ENCODE measurements at regions not wholly inside any gene's neighbourhood (a gene's known extent, or its start where the extent isn't known, plus 50 kb on each side); places are given as distances from the start of the nearest gene placed in this dataset.
A peak's percentile ranks its signal among the peaks of the same experiment; 100 is the strongest.

DNA sequence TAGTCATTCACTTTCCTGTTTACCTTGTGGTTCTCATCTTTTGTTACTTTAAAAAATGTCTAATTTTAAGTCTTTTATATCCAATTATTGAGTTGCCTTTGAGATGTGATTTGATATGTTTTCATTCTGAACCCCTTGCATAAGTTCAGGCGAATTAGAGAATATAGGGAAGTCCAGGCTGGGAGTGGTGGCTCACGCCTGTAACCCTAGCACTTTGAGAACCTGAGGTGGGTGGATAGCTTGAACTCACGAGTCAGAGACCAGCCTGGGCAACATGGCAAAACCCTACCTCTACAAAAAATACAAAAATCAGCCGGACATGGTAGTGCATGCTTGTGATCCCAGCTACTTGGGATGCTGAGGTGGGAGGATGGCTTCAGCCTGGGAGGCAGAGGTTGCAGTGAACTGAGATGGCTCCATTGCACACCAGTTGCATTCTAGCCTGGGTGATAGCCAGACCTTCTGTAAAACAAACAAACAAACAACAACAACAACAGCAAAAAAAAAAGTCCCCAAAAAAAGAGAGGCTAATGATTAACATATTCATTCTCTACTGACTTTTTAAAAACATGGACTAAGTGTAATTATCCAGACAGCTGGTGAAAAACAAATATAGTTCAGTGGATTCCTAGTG, 451.1 kb upstream of the RGS6 start:
- POLR2A ChIA-PET (ENCODE audit: partially characterized antibody) = no interaction called here
- Histone ChIP-seq H3K9me3 (ENCODE audit: control insufficient read depth in 1 of 2, low read length in 2 of 2) (no peaks in the 10 kb centered on the region), H3K36me3 (ENCODE audit: insufficient read depth, low read length) (no peaks in the 10 kb centered on the region), H3K27me3 (ENCODE audit: insufficient read depth, low read length) (no peaks in the 10 kb centered on the region), H3K4me3 (ENCODE audit: low read length in 2 of 2) (no peak overlapping the region), H3K4me1 (ENCODE audit: insufficient read depth, low read length) (no peaks in the 10 kb centered on the region), H3K27ac (ENCODE audit: low read depth, low read length) (no peak overlapping the region)
- peak overlapping the region in 1 of 7 donors; percentile 12 for H3K27ac Mint-ChIP-seq
- no peak for DNase-seq
- peaks cover 9 to 22% of the 10 kb centered on the region in 2 donors for H3K36me3 Mint-ChIP-seq
- peaks cover 11 to 30% (median 18%) of the 10 kb centered on the region in 4 donors for H3K4me1 Mint-ChIP-seq
- CTCF ChIA-PET (ENCODE audit: partially characterized antibody) = interaction anchor here (1.8 kb wide), 1 partner anchor 10 kb away, joined by 4 read pairs; no protein-coding TSS in a partner anchor
- no peak overlapping the region for H3K4me3 Mint-ChIP-seq
- no peaks in the 10 kb centered on the region for H3K9me3 Mint-ChIP-seq
- intact Hi-C loops (cut with micrococcal nuclease) = no loop called here
- no peaks in the 10 kb centered on the region for H3K27me3 Mint-ChIP-seq

DNA sequence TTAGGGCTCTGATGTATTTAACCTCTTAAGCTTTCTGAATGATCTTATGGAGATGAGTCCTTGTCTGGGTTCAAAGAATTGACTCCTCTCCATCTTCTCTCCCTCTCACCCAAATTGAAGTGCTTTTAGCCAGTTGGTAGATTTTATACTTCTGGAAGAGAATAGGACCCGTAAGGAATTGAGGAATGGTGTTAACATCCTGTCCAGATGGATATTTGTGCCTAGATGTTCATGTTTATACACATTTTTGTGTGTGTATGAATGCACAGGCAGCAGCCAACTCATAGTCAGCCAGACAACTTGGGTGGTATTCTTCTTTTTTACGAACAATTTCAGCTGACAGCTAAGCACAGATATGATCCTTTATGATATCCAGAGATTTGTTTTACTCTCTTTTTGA, 449.6 kb upstream of the RGS6 start:
- Mint-ChIP-seq H3K4me3 (no peak overlapping the region), H3K27me3 (no peaks in the 10 kb centered on the region), H3K9me3 (no peaks in the 10 kb centered on the region), H3K27ac (no peak overlapping the region), H3K4me1 (peaks cover 15 to 32% (median 21%) of the 10 kb centered on the region in 4 donors), H3K36me3 (peaks cover 13 to 21% of the 10 kb centered on the region in 2 donors)
- POLR2A ChIA-PET (ENCODE audit: partially characterized antibody) = no interaction called here
- CTCF ChIA-PET (ENCODE audit: partially characterized antibody) = interaction anchor here (1.8 kb wide), 1 partner anchor 8 kb away, joined by 4 read pairs; no protein-coding TSS in a partner anchor
- Histone ChIP-seq H3K4me3 (ENCODE audit: low read length in 2 of 2) (no peak overlapping the region), H3K27me3 (ENCODE audit: insufficient read depth, low read length) (no peaks in the 10 kb centered on the region), H3K9me3 (ENCODE audit: control insufficient read depth in 1 of 2, low read length in 2 of 2) (no peaks in the 10 kb centered on the region), H3K4me1 (ENCODE audit: insufficient read depth, low read length) (no peaks in the 10 kb centered on the region), H3K27ac (ENCODE audit: low read depth, low read length) (no peak overlapping the region), H3K36me3 (ENCODE audit: insufficient read depth, low read length) (no peaks in the 10 kb centered on the region)
- no peak for DNase-seq
- intact Hi-C loops (cut with micrococcal nuclease) = no loop called here

GRCh38 chr14:71483154-71483553, 449.1 kb upstream of the RGS6 start:
- ChIA-PET POLR2A (ENCODE audit: partially characterized antibody) (no interaction called here), CTCF (ENCODE audit: partially characterized antibody) (no interaction called here)
- no peak overlapping the region for H3K27ac ChIP-seq (ENCODE audit: low read depth, low read length)
- H3K36me3 ChIP-seq (ENCODE audit: insufficient read depth, low read length) = no peaks in the 10 kb centered on the region
- no peak for DNase-seq
- H3K4me3 ChIP-seq (ENCODE audit: low read length in 2 of 2) = no peak overlapping the region
- H3K27me3 ChIP-seq (ENCODE audit: insufficient read depth, low read length) = no peaks in the 10 kb centered on the region
- H3K27ac Mint-ChIP-seq = no peak overlapping the region
- no peaks in the 10 kb centered on the region for H3K27me3 Mint-ChIP-seq
- intact Hi-C loops (cut with micrococcal nuclease) = no loop called here
- H3K9me3 Mint-ChIP-seq = no peaks in the 10 kb centered on the region
- H3K4me1 ChIP-seq (ENCODE audit: insufficient read depth, low read length) = no peaks in the 10 kb centered on the region
- no peaks in the 10 kb centered on the region for H3K9me3 ChIP-seq (ENCODE audit: control insufficient read depth in 1 of 2, low read length in 2 of 2)
- H3K36me3 Mint-ChIP-seq = peaks cover 13 to 20% of the 10 kb centered on the region in 2 donors
- H3K4me1 Mint-ChIP-seq = peaks cover 15 to 30% (median 20%) of the 10 kb centered on the region in 4 donors
- no peak overlapping the region for H3K4me3 Mint-ChIP-seq

GRCh38 chr14:71485833-71486232, 446.4 kb upstream of the RGS6 start:
- no peak overlapping the region for H3K4me3 Mint-ChIP-seq
- H3K4me1 ChIP-seq (ENCODE audit: insufficient read depth, low read length) = no peaks in the 10 kb centered on the region
- CTCF ChIA-PET (ENCODE audit: partially characterized antibody) = no interaction called here

GRCh38 chr14:71486279-71486678, 445.9 kb upstream of the RGS6 start:
- no peaks in the 10 kb centered on the region for H3K27me3 ChIP-seq (ENCODE audit: insufficient read depth, low read length)
- Mint-ChIP-seq H3K4me1 (peaks cover 11 to 19% (median 12%) of the 10 kb centered on the region in 4 donors), H3K4me3 (no peak overlapping the region), H3K36me3 (peaks cover 15 to 20% of the 10 kb centered on the region in 2 donors), H3K9me3 (no peaks in the 10 kb centered on the region), H3K27me3 (no peaks in the 10 kb centered on the region), H3K27ac (peak overlapping the region in 1 of 7 donors; percentile 31)
- no peaks in the 10 kb centered on the region for H3K9me3 ChIP-seq (ENCODE audit: control insufficient read depth in 1 of 2, low read length in 2 of 2)
- no peak overlapping the region for H3K27ac ChIP-seq (ENCODE audit: low read depth, low read length)
- ChIA-PET POLR2A (ENCODE audit: partially characterized antibody) (no interaction called here), CTCF (ENCODE audit: partially characterized antibody) (no interaction called here)
- H3K4me3 ChIP-seq (ENCODE audit: low read length in 2 of 2) = no peak overlapping the region
- intact Hi-C loops (cut with micrococcal nuclease) = no loop called here
- no peaks in the 10 kb centered on the region for H3K4me1 ChIP-seq (ENCODE audit: insufficient read depth, low read length)
- H3K36me3 ChIP-seq (ENCODE audit: insufficient read depth, low read length) = no peaks in the 10 kb centered on the region
- no peak for DNase-seq

More at GRCh38 chr14:71485833-71486232, 446.4 kb upstream of the RGS6 start:
- no peak for DNase-seq
- H3K9me3 Mint-ChIP-seq = no peaks in the 10 kb centered on the region
- Histone ChIP-seq H3K4me3 (ENCODE audit: low read length in 2 of 2) (no peak overlapping the region), H3K27ac (ENCODE audit: low read depth, low read length) (no peak overlapping the region), H3K27me3 (ENCODE audit: insufficient read depth, low read length) (no peaks in the 10 kb centered on the region), H3K9me3 (ENCODE audit: control insufficient read depth in 1 of 2, low read length in 2 of 2) (no peaks in the 10 kb centered on the region), H3K36me3 (ENCODE audit: insufficient read depth, low read length) (no peaks in the 10 kb centered on the region)
- H3K27ac Mint-ChIP-seq = peak overlapping the region in 1 of 7 donors; percentile 62
- intact Hi-C loops (cut with micrococcal nuclease) = no loop called here
- POLR2A ChIA-PET (ENCODE audit: partially characterized antibody) = no interaction called here
- peaks cover 13 to 20% of the 10 kb centered on the region in 2 donors for H3K36me3 Mint-ChIP-seq
- peaks cover 11 to 19% (median 12%) of the 10 kb centered on the region in 4 donors for H3K4me1 Mint-ChIP-seq
- H3K27me3 Mint-ChIP-seq = no peaks in the 10 kb centered on the region

GRCh38 chr14:71487449-71487848, 444.8 kb upstream of the RGS6 start:
- DNase-seq = no peak
- Mint-ChIP-seq H3K9me3 (no peaks in the 10 kb centered on the region), H3K27me3 (no peaks in the 10 kb centered on the region), H3K27ac (peak overlapping the region in 1 of 7 donors; percentile 60), H3K4me1 (peaks cover 11 to 19% (median 13%) of the 10 kb centered on the region in 4 donors), H3K4me3 (no peak overlapping the region), H3K36me3 (peaks cover 14 to 15% of the 10 kb centered on the region in 2 donors)
- H3K27ac ChIP-seq (ENCODE audit: low read depth, low read length) = no peak overlapping the region
- no peaks in the 10 kb centered on the region for H3K36me3 ChIP-seq (ENCODE audit: insufficient read depth, low read length)
- intact Hi-C loops (cut with micrococcal nuclease) = no loop called here
- ChIA-PET CTCF (ENCODE audit: partially characterized antibody) (no interaction called here), POLR2A (ENCODE audit: partially characterized antibody) (no interaction called here)
- H3K4me3 ChIP-seq (ENCODE audit: low read length in 2 of 2) = no peak overlapping the region
- H3K9me3 ChIP-seq (ENCODE audit: control insufficient read depth in 1 of 2, low read length in 2 of 2) = no peaks in the 10 kb centered on the region
- no peaks in the 10 kb centered on the region for H3K27me3 ChIP-seq (ENCODE audit: insufficient read depth, low read length)
- H3K4me1 ChIP-seq (ENCODE audit: insufficient read depth, low read length) = no peaks in the 10 kb centered on the region

DNA sequence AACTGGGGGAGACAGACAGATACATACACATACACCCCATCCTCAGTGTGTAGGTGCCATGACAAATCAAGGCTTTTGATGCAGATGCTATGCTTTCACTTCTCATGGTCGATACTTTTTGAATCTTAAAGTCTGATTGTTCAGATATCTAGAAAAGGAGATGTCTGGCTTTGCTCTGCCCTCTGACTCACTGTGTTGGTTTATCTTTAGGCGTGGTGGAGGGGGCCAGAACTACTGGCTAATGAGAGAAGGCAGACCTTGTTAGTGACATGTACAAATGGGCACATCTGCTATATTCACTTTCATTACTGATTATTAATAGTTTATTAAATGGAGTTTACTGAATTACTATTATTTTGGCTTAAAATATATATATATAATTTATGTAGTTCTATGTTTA, 444.3 kb upstream of the RGS6 start:
- H3K27ac ChIP-seq (ENCODE audit: low read depth, low read length) = no peak overlapping the region
- ChIA-PET POLR2A (ENCODE audit: partially characterized antibody) (no interaction called here), CTCF (ENCODE audit: partially characterized antibody) (no interaction called here)
- H3K4me3 Mint-ChIP-seq = no peak overlapping the region
- no peak for DNase-seq
- intact Hi-C loops (cut with micrococcal nuclease) = no loop called here
- H3K9me3 Mint-ChIP-seq = no peaks in the 10 kb centered on the region
- no peaks in the 10 kb centered on the region for H3K36me3 ChIP-seq (ENCODE audit: insufficient read depth, low read length)
- H3K36me3 Mint-ChIP-seq = peaks cover 13 to 14% of the 10 kb centered on the region in 2 donors
- no peaks in the 10 kb centered on the region for H3K9me3 ChIP-seq (ENCODE audit: control insufficient read depth in 1 of 2, low read length in 2 of 2)
- H3K27me3 ChIP-seq (ENCODE audit: insufficient read depth, low read length) = no peaks in the 10 kb centered on the region
- no peaks in the 10 kb centered on the region for H3K27me3 Mint-ChIP-seq
- H3K4me3 ChIP-seq (ENCODE audit: low read length in 2 of 2) = no peak overlapping the region
- H3K4me1 Mint-ChIP-seq = peaks cover 11 to 19% (median 13%) of the 10 kb centered on the region in 4 donors
- no peaks in the 10 kb centered on the region for H3K4me1 ChIP-seq (ENCODE audit: insufficient read depth, low read length)
- peak overlapping the region in 2 of 7 donors; percentile 28 to 60 for H3K27ac Mint-ChIP-seq

Data from CD4-positive, alpha-beta memory T cell (primary cell).